ENCODE measurements at regions not wholly inside any gene's neighbourhood (a gene's known extent, or its start where the extent isn't known, plus 50 kb on each side); places are given as distances from the start of the nearest gene placed in this dataset.
"Not testable (repeated sequence)": the region's sequence is repeated elsewhere in the genome, so short reads cannot be mapped to it uniquely, and the experiment has no call there.

GRCh38 chr15:67945951-67946700 is 106.3 kb upstream of the RNU6-1 start:
- no peak for DNase-seq

- no peak for DNase-seq
Observed at GRCh38 chr15:67946701-67947100, 106.9 kb upstream of the RNU6-1 start.

GRCh38 chr15:67947254-67948039 is 106.7 kb upstream of the PIAS1 start:
- DNase-seq = no peak

GRCh38 chr15:67948215-67948614 is 105.9 kb upstream of the PIAS1 start:
- DNase-seq = no peak

- not testable (repeated sequence) for DNase-seq
Observed at GRCh38 chr15:67951187-67951586, 102.9 kb upstream of the PIAS1 start.

- no peak for DNase-seq
Observed at GRCh38 chr15:67953299-67953698, 100.8 kb upstream of the PIAS1 start.

- no peak for DNase-seq
Observed at GRCh38 chr15:67955252-67955651, 98.9 kb upstream of the PIAS1 start.

- DNase-seq = no peak
Observed at GRCh38 chr15:67957435-67958132, 96.5 kb upstream of the PIAS1 start.

- peak; percentile 67 for DNase-seq
Observed at GRCh38 chr15:67967871-67968431, 86.2 kb upstream of the PIAS1 start.

- peak; percentile 71 for DNase-seq
Observed at GRCh38 chr15:67968564-67968963, 85.6 kb upstream of the PIAS1 start.

- peak; percentile 74 for DNase-seq
Observed at GRCh38 chr15:67968966-67969365, 85.1 kb upstream of the PIAS1 start.

- no peak for DNase-seq
Observed at GRCh38 chr15:67969892-67970291, 84.2 kb upstream of the PIAS1 start.

GRCh38 chr15:67972377-67972776 is 81.7 kb upstream of the PIAS1 start:
- no peak for DNase-seq

- no peak for DNase-seq
Observed at GRCh38 chr15:67973846-67974245, 80.3 kb upstream of the PIAS1 start.

GRCh38 chr15:67976506-67977073 is 77.5 kb upstream of the PIAS1 start:
- no peak for DNase-seq

- no peak for DNase-seq
Observed at GRCh38 chr15:67977414-67978089, 76.6 kb upstream of the PIAS1 start.

GRCh38 chr15:67979281-67979680 is 74.8 kb upstream of the PIAS1 start:
- DNase-seq = no peak

GRCh38 chr15:67980171-67980570 is 73.9 kb upstream of the PIAS1 start:
- DNase-seq = no peak

GRCh38 chr15:67980773-67981685 is 73.1 kb upstream of the PIAS1 start:
- DNase-seq = no peak

- DNase-seq = no peak
Observed at GRCh38 chr15:67981848-67982247, 72.3 kb upstream of the PIAS1 start.

- DNase-seq = no peak
Observed at GRCh38 chr15:67991706-67992105, 62.4 kb upstream of the PIAS1 start.

All from NCI-H1694 treated with DMSO at 0.1 percent for 48 hours (cell line).